CD14-positive monocyte (primary cell): ENCODE measurements at regions not wholly inside any gene's neighbourhood (a gene's known extent, or its start where the extent isn't known, plus 50 kb on each side); places are given as distances from the start of the nearest gene placed in this dataset.

ENCODE experiments used
- DNase-seq, 3 donors: peaks; one replicate each; pipeline ENCODE4 v3.0.0-alpha.2; 2011 to 2022
- H2AFZ ChIP-seq: 2 replicates; pipeline ENCODE4 v1.6.0; 2012; ENCODE audit warnings: mild to moderate bottlenecking, low read depth, low read length, inconsistent platforms; ENCODE audit not compliant: insufficient read depth, poor library complexity, severe bottlenecking
- H3K27ac ChIP-seq, 2 donors: 1 replicate in 1 of 2; 2 replicates in 1 of 2; pipeline ENCODE4 v1.5.1; 2012 to 2013; ENCODE audit warnings: low read length in 2 of 2, control low read depth in 1 of 2, inconsistent platforms in 1 of 2, low read depth in 1 of 2, mild to moderate bottlenecking in 1 of 2
- H3K27me3 ChIP-seq, 2 donors: one replicate each; pipeline versions ENCODE4 v1.6.0 to v1.6.1; 2011 to 2013; ENCODE audit warnings: low read length in 2 of 2; ENCODE audit not compliant: control insufficient read depth in 2 of 2, insufficient read depth in 2 of 2
- H3K36me3 ChIP-seq, 2 donors: replicated peaks in 1 of 2; 1 replicate in 1 of 2; 2 replicates in 1 of 2; pipeline versions ENCODE4 v1.5.1 to v1.6.1; 2012 to 2013; ENCODE audit warnings: low read length in 2 of 2, control low read depth in 1 of 2, inconsistent platforms in 1 of 2, mild to moderate bottlenecking in 1 of 2; ENCODE audit not compliant: insufficient read depth in 2 of 2, control insufficient read depth in 1 of 2
- H3K4me1 ChIP-seq, 2 donors: 1 replicate in 1 of 2; 2 replicates in 1 of 2; pipeline versions ENCODE4 v1.5.1 to v1.6.1; 2012 to 2013; ENCODE audit warnings: low read length in 2 of 2, control low read depth in 1 of 2, inconsistent platforms in 1 of 2, mild to moderate bottlenecking in 1 of 2, moderate library complexity in 1 of 2; ENCODE audit not compliant: insufficient read depth in 2 of 2, control insufficient read depth in 1 of 2
- H3K4me2 ChIP-seq: replicated peaks from 2 replicates; pipeline ENCODE3; 2012; ENCODE audit warnings: low read length, moderate library complexity, mild to moderate bottlenecking; ENCODE audit not compliant: poor library complexity, severe bottlenecking; ENCODE audit errors: extremely low read depth
- H3K4me3 ChIP-seq, 3 experiments: fragments of 200-600 bp in 1 of 3; sonication (generic) in 1 of 3; replicated peaks in 1 of 3; 1 replicate in 2 of 3; 2 replicates in 1 of 3; pipeline ENCODE4 v1.5.1; 2011 to 2013; ENCODE audit warnings: low read length in 3 of 3, mild to moderate bottlenecking in 3 of 3, control low read depth in 2 of 3, low read depth in 2 of 3, inconsistent platforms in 1 of 3, moderate library complexity in 1 of 3
- H3K79me2 ChIP-seq: 2 replicates; pipeline ENCODE4 v1.6.0; 2012; ENCODE audit warnings: mild to moderate bottlenecking, control low read depth, inconsistent platforms, low read length, moderate library complexity; ENCODE audit not compliant: insufficient read depth
- H3K9ac ChIP-seq: 2 replicates; pipeline ENCODE4 v1.6.0; 2017; ENCODE audit warnings: low read length, mild to moderate bottlenecking; ENCODE audit not compliant: insufficient read depth, poor library complexity, severe bottlenecking
- H3K9me3 ChIP-seq, 2 donors: replicated peaks in 1 of 2; 1 replicate in 1 of 2; 2 replicates in 1 of 2; pipeline versions ENCODE4 v1.5.1 to v1.6.1; 2012 to 2013; ENCODE audit warnings: low read length in 2 of 2, control low read depth in 1 of 2; ENCODE audit not compliant: control insufficient read depth in 1 of 2, insufficient read depth in 1 of 2
- H4K20me1 ChIP-seq: 2 replicates; pipeline ENCODE4 v1.6.0; 2012; ENCODE audit warnings: mild to moderate bottlenecking, low read length, control low read depth, moderate library complexity; ENCODE audit not compliant: insufficient read depth
- H3K27ac Mint-ChIP-seq, 7 donors: one replicate each; pipeline ENCODE4 v1.8.0; 2020; ENCODE audit warnings: mild to moderate bottlenecking in 7 of 7, mixed read lengths in 7 of 7, moderate library complexity in 6 of 7, inconsistent platforms in 2 of 7
- H3K27me3 Mint-ChIP-seq, 3 donors: one replicate each; pipeline ENCODE4 v1.8.0; 2021 to 2022; ENCODE audit warnings: low read depth in 3 of 3, mild to moderate bottlenecking in 3 of 3, mixed read lengths in 3 of 3, moderate library complexity in 3 of 3, inconsistent platforms in 1 of 3
- H3K36me3 Mint-ChIP-seq, 2 donors: one replicate each; pipeline ENCODE4 v1.8.0; 2020; ENCODE audit warnings: mixed read lengths in 2 of 2, inconsistent platforms in 1 of 2, mild to moderate bottlenecking in 1 of 2
- H3K4me1 Mint-ChIP-seq: one replicate; pipeline ENCODE4 v1.8.0; 2020; ENCODE audit warnings: mild to moderate bottlenecking, mixed read lengths
- H3K4me3 Mint-ChIP-seq, 2 donors: one replicate each; pipeline ENCODE4 v1.8.0; 2020; ENCODE audit warnings: mild to moderate bottlenecking in 2 of 2, mixed read lengths in 2 of 2, moderate library complexity in 1 of 2
- H3K9me3 Mint-ChIP-seq, 7 donors: one replicate each; pipeline ENCODE4 v1.8.0; 2020 to 2022; ENCODE audit warnings: mixed read lengths in 7 of 7, mild to moderate bottlenecking in 6 of 7, moderate library complexity in 6 of 7, inconsistent platforms in 2 of 7
- WGBS: methylation state at CpG from one replicate; pipeline ENCODE4 v1.1.5; 2013; ENCODE audit warnings: missing lambda C conversion rate; ENCODE audit not compliant: insufficient coverage; 5-methylcytosine and 5-hydroxymethylcytosine counted together
- intact Hi-C, 2 donors: fragments of 100-400 bp; cut with micrococcal nuclease; formaldehyde crosslinking; loops; one replicate each; pipeline versions ENCODE4 v1.15.0 to v1.15.1; 2023
- TF ChIP-seq, protein P1 (sequence below): fragments of 200-600 bp; IDR thresholded peaks from one replicate; pipeline ENCODE4 v1.8.0; 2022; ENCODE audit warnings: antibody characterized with exemption, mild to moderate bottlenecking

DNA sequence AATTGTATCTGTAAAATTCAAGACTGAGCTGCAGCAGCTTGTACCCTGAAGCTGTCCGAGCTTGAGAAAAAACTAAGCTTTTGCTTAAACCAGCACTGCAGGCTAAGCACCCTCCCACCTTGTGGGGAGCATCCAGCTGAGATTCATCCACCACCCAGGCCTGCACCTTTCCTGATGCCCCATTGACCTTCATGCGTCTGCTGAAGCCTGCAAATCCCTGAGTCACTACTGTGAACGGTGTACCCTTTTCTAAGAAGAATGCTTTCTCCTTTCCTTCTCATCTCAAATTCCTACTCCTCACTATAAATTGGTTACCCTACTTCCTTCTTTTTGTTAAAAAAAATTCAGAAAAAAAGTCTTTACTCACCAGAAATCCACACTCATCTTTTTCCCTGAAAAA is 90.9 kb upstream of the RGS18 start:
- TF ChIP-seq, protein P1, sequence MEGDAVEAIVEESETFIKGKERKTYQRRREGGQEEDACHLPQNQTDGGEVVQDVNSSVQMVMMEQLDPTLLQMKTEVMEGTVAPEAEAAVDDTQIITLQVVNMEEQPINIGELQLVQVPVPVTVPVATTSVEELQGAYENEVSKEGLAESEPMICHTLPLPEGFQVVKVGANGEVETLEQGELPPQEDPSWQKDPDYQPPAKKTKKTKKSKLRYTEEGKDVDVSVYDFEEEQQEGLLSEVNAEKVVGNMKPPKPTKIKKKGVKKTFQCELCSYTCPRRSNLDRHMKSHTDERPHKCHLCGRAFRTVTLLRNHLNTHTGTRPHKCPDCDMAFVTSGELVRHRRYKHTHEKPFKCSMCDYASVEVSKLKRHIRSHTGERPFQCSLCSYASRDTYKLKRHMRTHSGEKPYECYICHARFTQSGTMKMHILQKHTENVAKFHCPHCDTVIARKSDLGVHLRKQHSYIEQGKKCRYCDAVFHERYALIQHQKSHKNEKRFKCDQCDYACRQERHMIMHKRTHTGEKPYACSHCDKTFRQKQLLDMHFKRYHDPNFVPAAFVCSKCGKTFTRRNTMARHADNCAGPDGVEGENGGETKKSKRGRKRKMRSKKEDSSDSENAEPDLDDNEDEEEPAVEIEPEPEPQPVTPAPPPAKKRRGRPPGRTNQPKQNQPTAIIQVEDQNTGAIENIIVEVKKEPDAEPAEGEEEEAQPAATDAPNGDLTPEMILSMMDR = no peak
- Histone ChIP-seq H3K4me1 (no peaks in the 10 kb centered on the region), H3K4me3 (no peak overlapping the region), H3K79me2 (no peaks in the 10 kb centered on the region), H3K9ac (no peak overlapping the region), H3K9me3 (no peaks in the 10 kb centered on the region), H2AFZ (no peak overlapping the region), H3K27ac (no peak overlapping the region), H3K27me3 (no peaks in the 10 kb centered on the region), H4K20me1 (no peaks in the 10 kb centered on the region), H3K36me3 (no peaks in the 10 kb centered on the region), H3K4me2 (no peak overlapping the region)
- no peaks in the 10 kb centered on the region for H3K36me3 Mint-ChIP-seq
- 44% methylated on average over 3 of the region's 3 CpGs for WGBS
- H3K4me3 Mint-ChIP-seq = no peak overlapping the region
- no peak for DNase-seq
- peaks cover 2% of the 10 kb centered on the region for H3K4me1 Mint-ChIP-seq
- H3K27ac Mint-ChIP-seq = no peak overlapping the region
- peaks cover 0 to 2% (median 0%) of the 10 kb centered on the region in 7 donors for H3K9me3 Mint-ChIP-seq
- intact Hi-C loops = no loop called here
- H3K27me3 Mint-ChIP-seq = no peaks in the 10 kb centered on the region

DNA sequence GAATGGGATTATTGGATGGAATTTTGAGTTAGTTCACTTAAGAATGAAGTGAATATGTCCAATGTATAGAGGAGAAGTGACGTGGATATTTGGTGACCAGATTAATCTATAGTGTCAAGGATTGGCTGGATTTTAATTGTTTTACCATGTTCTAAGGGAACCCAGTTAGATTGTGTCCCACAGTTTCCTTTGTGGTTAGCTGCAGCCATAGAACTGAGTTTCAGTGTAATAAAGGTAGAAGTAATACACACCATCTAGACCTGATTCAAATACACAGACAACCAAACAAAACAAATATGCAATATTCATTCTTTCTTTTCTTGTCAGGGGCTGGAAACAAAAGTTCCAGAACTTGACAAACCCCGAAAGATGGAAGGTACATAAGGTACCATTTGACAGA is 88.0 kb upstream of the RGS18 start:
- no peak overlapping the region for H3K27ac ChIP-seq
- H3K9me3 ChIP-seq = no peaks in the 10 kb centered on the region
- no peaks in the 10 kb centered on the region for H3K79me2 ChIP-seq
- Mint-ChIP-seq H3K27ac (no peak overlapping the region), H3K9me3 (peaks cover 0 to 4% (median 0%) of the 10 kb centered on the region in 7 donors), H3K36me3 (no peaks in the 10 kb centered on the region), H3K4me1 (no peaks in the 10 kb centered on the region), H3K4me3 (no peak overlapping the region), H3K27me3 (no peaks in the 10 kb centered on the region)
- no peaks in the 10 kb centered on the region for H4K20me1 ChIP-seq
- no peak overlapping the region for H3K9ac ChIP-seq
- 56% methylated on average over 1 of the region's 2 CpGs for WGBS
- TF ChIP-seq, protein P1 = no peak
- no peaks in the 10 kb centered on the region for H3K4me1 ChIP-seq
- no peak for DNase-seq
- no peaks in the 10 kb centered on the region for H3K27me3 ChIP-seq
- no peak overlapping the region for H3K4me2 ChIP-seq
- no peak overlapping the region for H3K4me3 ChIP-seq
- intact Hi-C loops = no loop called here
- no peaks in the 10 kb centered on the region for H3K36me3 ChIP-seq
- no peak overlapping the region for H2AFZ ChIP-seq
